SK-N-SH treated with all-trans-retinoic acid at 6 μM for 48 hours (cell line): ENCODE measurements at regions not wholly inside any gene's neighbourhood (a gene's known extent, or its start where the extent isn't known, plus 50 kb on each side); places are given as distances from the start of the nearest gene placed in this dataset.

Source experiments
- ATAC-seq: fragments of 200-7000 bp; cut with Tn5 transposase; 3 replicates; pipeline ENCODE4 v1.9.1; 2020; ENCODE audit warnings: mild to moderate bottlenecking, moderate library complexity
- ARNTL ChIP-seq: fragments of 450-650 bp; formaldehyde crosslinking; IDR thresholded peaks from 2 replicates; pipeline ENCODE4 v1.5.0; 2020; ENCODE audit warnings: low read depth, mild to moderate bottlenecking, moderate library complexity, borderline replicate concordance
- BACH2 ChIP-seq: fragments of 250-450 bp; sonication (Bioruptor Pico); IDR thresholded peaks from 2 replicates; pipeline ENCODE4 v1.9.0; 2021; ENCODE audit warnings: mild to moderate bottlenecking, borderline replicate concordance
- CREB5 ChIP-seq: fragments of 250-450 bp; sonication (Bioruptor Pico); IDR thresholded peaks from 2 replicates; pipeline ENCODE4 v1.5.1; 2020; ENCODE audit warnings: low read depth, mild to moderate bottlenecking, moderate library complexity
- CSDC2 ChIP-seq: fragments of 250-450 bp; sonication (Bioruptor Pico); IDR thresholded peaks from 2 replicates; pipeline ENCODE4 v1.5.0; 2020; ENCODE audit warnings: mild to moderate bottlenecking, moderate library complexity
- CSRNP3 ChIP-seq: fragments of 250-450 bp; sonication (Bioruptor Pico); IDR thresholded peaks from 2 replicates; pipeline ENCODE4 v1.5.1; 2021; ENCODE audit warnings: mild to moderate bottlenecking, moderate library complexity
- ESRRG ChIP-seq: fragments of 250-450 bp; sonication (Bioruptor Pico); IDR thresholded peaks from 2 replicates; pipeline ENCODE4 v1.6.1; 2021; ENCODE audit warnings: mild to moderate bottlenecking
- GLIS3 ChIP-seq: fragments of 250-450 bp; sonication (Bioruptor Pico); IDR thresholded peaks from 2 replicates; pipeline ENCODE4 v1.5.0; 2020; ENCODE audit warnings: mild to moderate bottlenecking, moderate library complexity
- ISL1 ChIP-seq: fragments of 250-450 bp; sonication (Bioruptor Pico); IDR thresholded peaks from 2 replicates; pipeline ENCODE4 v2.1.2; 2022; ENCODE audit warnings: mild to moderate bottlenecking, moderate library complexity
- OSR1 ChIP-seq: fragments of 250-450 bp; sonication (Bioruptor Pico); IDR thresholded peaks from 2 replicates; pipeline ENCODE4 v1.8.0; 2022; ENCODE audit warnings: moderate library complexity, mild to moderate bottlenecking, inconsistent platforms
- PATZ1 ChIP-seq: fragments of 250-450 bp; sonication (Bioruptor Pico); IDR thresholded peaks from 2 replicates; pipeline ENCODE4 v1.8.0; 2020; ENCODE audit warnings: mild to moderate bottlenecking, moderate library complexity, borderline replicate concordance
- POU6F1 ChIP-seq: fragments of 250-450 bp; sonication (Bioruptor Pico); IDR thresholded peaks from 2 replicates; pipeline ENCODE4 v1.8.0; 2021; ENCODE audit warnings: low read depth, mild to moderate bottlenecking, moderate library complexity, borderline replicate concordance
- PPARA ChIP-seq: fragments of 250-450 bp; sonication (Bioruptor Pico); IDR thresholded peaks from 2 replicates; pipeline ENCODE4 v1.5.0; 2020; ENCODE audit warnings: mild to moderate bottlenecking, borderline replicate concordance
- RARB ChIP-seq: fragments of 250-450 bp; sonication (Bioruptor Pico); IDR thresholded peaks from 2 replicates; pipeline ENCODE4 v1.8.0; 2021; ENCODE audit warnings: mild to moderate bottlenecking, moderate library complexity
- SNAI2 ChIP-seq: fragments of 250-450 bp; sonication (Bioruptor Pico); IDR thresholded peaks from 2 replicates; pipeline ENCODE4 v1.5.0; 2020; ENCODE audit warnings: mild to moderate bottlenecking, moderate library complexity
- TCF4 ChIP-seq: fragments of 250-450 bp; sonication (Bioruptor Pico); IDR thresholded peaks from 2 replicates; pipeline ENCODE4 v1.8.0; 2021; ENCODE audit warnings: mild to moderate bottlenecking, moderate library complexity, borderline replicate concordance
- TOX ChIP-seq: fragments of 250-450 bp; sonication (Bioruptor Pico); IDR thresholded peaks from 2 replicates; pipeline ENCODE4 v1.8.0; 2021; ENCODE audit warnings: mild to moderate bottlenecking, moderate library complexity, borderline replicate concordance
- TSHZ2 ChIP-seq: fragments of 250-450 bp; sonication (Bioruptor Pico); IDR thresholded peaks from 2 replicates; pipeline ENCODE4 v1.5.0; 2020; ENCODE audit warnings: mild to moderate bottlenecking, moderate library complexity
- ZC3H10 ChIP-seq: fragments of 250-450 bp; sonication (Bioruptor Pico); IDR thresholded peaks from 2 replicates; pipeline ENCODE4 v1.5.1; 2021; ENCODE audit warnings: mild to moderate bottlenecking, moderate library complexity
- ZFP3 ChIP-seq: fragments of 250-450 bp; sonication (Bioruptor Pico); IDR thresholded peaks from 2 replicates; pipeline ENCODE4 v1.5.0; 2020; ENCODE audit warnings: mild to moderate bottlenecking, moderate library complexity
- ZFP30 ChIP-seq: fragments of 450-650 bp; formaldehyde crosslinking; IDR thresholded peaks from 2 replicates; pipeline ENCODE4 v1.5.0; 2022; ENCODE audit warnings: mild to moderate bottlenecking, moderate library complexity
- ZNF70 ChIP-seq: fragments of 450-650 bp; formaldehyde crosslinking; IDR thresholded peaks from 2 replicates; pipeline ENCODE4 v1.5.0; 2020; ENCODE audit warnings: mild to moderate bottlenecking, moderate library complexity
- ZNF8 ChIP-seq: fragments of 450-650 bp; formaldehyde crosslinking; IDR thresholded peaks from 2 replicates; pipeline ENCODE4 v1.5.0; 2020; ENCODE audit warnings: mild to moderate bottlenecking, moderate library complexity

- ATAC-seq: no peak
- no peak for TF ChIP-seq ARNTL (CRISPR knock-in tag)
- TF ChIP-seq ESRRG (CRISPR knock-in tag): no peak
Observed at GRCh38 chr2:41644936-41645335, 402.9 kb upstream of the PKDCC start.

GRCh38 chr2:41647468-41648050 is 400.3 kb upstream of the PKDCC start:
- TF ChIP-seq ZC3H10: no peak
- TF ChIP-seq CREB5 (CRISPR knock-in tag): no peak
- TF ChIP-seq, all 23 proteins: peak for 0
- no peak for ATAC-seq

GRCh38 chr2:41657226-41657625 is 390.6 kb upstream of the PKDCC start:
- ATAC-seq: no peak

GRCh38 chr2:41659758-41660157 is 388.1 kb upstream of the PKDCC start:
- no peak for ATAC-seq
- TF ChIP-seq RARB (CRISPR knock-in tag): no peak
- TF ChIP-seq TSHZ2 (CRISPR knock-in tag): no peak
- TF ChIP-seq ZNF70: no peak
- TF ChIP-seq CSRNP3 (CRISPR knock-in tag): no peak
- no peak for TF ChIP-seq PPARA (CRISPR knock-in tag)
- TF ChIP-seq PATZ1 (CRISPR knock-in tag): no peak
- no peak for TF ChIP-seq ISL1 (CRISPR knock-in tag)
- no peak for TF ChIP-seq ZC3H10
- TF ChIP-seq TOX (CRISPR knock-in tag): no peak
- TF ChIP-seq BACH2 (CRISPR knock-in tag): no peak
- no peak for TF ChIP-seq ZNF8 (CRISPR knock-in tag)

More at GRCh38 chr2:41657226-41657625, 390.6 kb upstream of the PKDCC start:
- TF ChIP-seq SNAI2 (CRISPR knock-in tag) (no peak), POU6F1 (no peak), CSRNP3 (CRISPR knock-in tag) (no peak), ESRRG (CRISPR knock-in tag) (no peak), TCF4 (no peak), ZFP30 (no peak), CREB5 (CRISPR knock-in tag) (no peak), ZNF70 (no peak), TOX (CRISPR knock-in tag) (no peak), ZFP3 (CRISPR knock-in tag) (no peak), OSR1 (CRISPR knock-in tag) (no peak), ISL1 (CRISPR knock-in tag) (no peak), CSDC2 (CRISPR knock-in tag) (no peak), GLIS3 (no peak), RARB (CRISPR knock-in tag) (no peak)
